C4-2B (cell line): ENCODE measurements at regions not wholly inside any gene's neighbourhood (a gene's known extent, or its start where the extent isn't known, plus 50 kb on each side); places are given as distances from the start of the nearest gene placed in this dataset.

Source experiments
- CTCF ChIP-seq: fragments of 450-650 bp; conservative IDR thresholded peaks from 2 replicates; pipeline ENCODE4 v1.5.1; 2017; ENCODE audit warnings: mild to moderate bottlenecking
- ZFX ChIP-seq: fragments of 450-650 bp; IDR thresholded peaks from 2 replicates; pipeline ENCODE4 v1.6.1; 2017

- TF ChIP-seq CTCF (no peak), ZFX (no peak)
These were observed 246.7 kb upstream of the NFIA start for GRCh38 chr1:60835649-60836048.
